Left lung (tissue), 4 donors: ENCODE measurements at regions not wholly inside any gene's neighbourhood (a gene's known extent, or its start where the extent isn't known, plus 50 kb on each side); places are given as distances from the start of the nearest gene placed in this dataset.

Experiments used
- ATAC-seq: fragments of 200-7000 bp; cut with Tn5 transposase; one replicate; pipeline ENCODE4 v1.9.1; 2020; ENCODE audit warnings: moderate library complexity
- DNase-seq, 4 donors: peaks; one replicate each; pipeline ENCODE4 v3.0.0-alpha.2; 2013 to 2020
- H3K27ac ChIP-seq, 2 donors: fragments of 200-600 bp; sonication (generic) in 1 of 2; one replicate each; pipeline versions ENCODE4 v1.5.0 to v1.8.0; 2020 to 2021
- H3K27me3 ChIP-seq, 2 donors: fragments of 200-600 bp; sonication (generic) in 1 of 2; one replicate each; pipeline versions ENCODE4 v1.5.0 to v1.8.0; 2020 to 2021
- H3K36me3 ChIP-seq, 2 donors: fragments of 200-600 bp; sonication (generic) in 1 of 2; one replicate each; pipeline versions ENCODE4 v1.5.0 to v1.8.0; 2020 to 2021
- H3K4me1 ChIP-seq, 2 donors: fragments of 200-600 bp; one replicate each; pipeline ENCODE4 v1.8.0; 2021
- H3K4me3 ChIP-seq, 2 donors: fragments of 200-600 bp; sonication (generic) in 1 of 2; one replicate each; pipeline versions ENCODE4 v1.5.0 to v1.8.0; 2020 to 2021; ENCODE audit warnings: mild to moderate bottlenecking in 1 of 2
- H3K9me3 ChIP-seq, 2 donors: fragments of 200-600 bp; sonication (generic) in 1 of 2; one replicate each; pipeline versions ENCODE4 v1.5.0 to v1.8.0; 2020 to 2021
- intact Hi-C, 2 donors: fragments of 100-400 bp; cut with DNase I; formaldehyde crosslinking; loops; one replicate each; pipeline versions ENCODE4 v1.11.2 to v1.14.2; 2022
- TF ChIP-seq, protein P1 (sequence below), 2 donors: fragments of 200-600 bp; sonication (generic) in 1 of 2; IDR thresholded peaks; one replicate each; pipeline versions ENCODE4 v1.5.0 to v1.8.0; 2021; ENCODE audit warnings: antibody characterized with exemption in 2 of 2
- donor health status: DM: no; HTN: yes; CAD: no.
- donor health status: DM: no; HTN: no; CAD: no.

DNA sequence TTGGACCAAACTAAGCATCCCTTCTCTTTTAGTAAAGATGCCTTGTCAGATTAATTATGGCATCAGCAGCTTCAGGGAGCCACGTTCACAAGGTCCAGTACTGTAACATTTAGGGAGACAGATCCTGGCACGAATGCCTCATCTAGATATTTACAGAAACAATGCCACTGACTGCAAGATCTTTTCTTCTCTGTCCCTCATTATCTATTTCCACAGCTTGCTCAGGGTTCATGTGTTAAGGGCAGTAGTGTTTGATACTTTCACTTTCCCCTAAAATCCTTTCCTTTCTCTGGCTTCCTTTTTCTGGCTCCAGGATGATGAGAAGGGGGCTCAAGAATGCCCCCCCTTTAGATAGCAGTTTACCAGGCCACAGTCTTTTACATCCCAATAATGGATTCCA lies 393.9 kb downstream of the BCL11A start:
- no peak for DNase-seq
- no peaks in the 10 kb centered on the region for H3K9me3 ChIP-seq
- H3K4me1 ChIP-seq, result no peaks in the 10 kb centered on the region
- H3K27ac ChIP-seq, result no peak overlapping the region
- H3K36me3 ChIP-seq, result no peaks in the 10 kb centered on the region
- no peak for ATAC-seq
- TF ChIP-seq, protein P1, sequence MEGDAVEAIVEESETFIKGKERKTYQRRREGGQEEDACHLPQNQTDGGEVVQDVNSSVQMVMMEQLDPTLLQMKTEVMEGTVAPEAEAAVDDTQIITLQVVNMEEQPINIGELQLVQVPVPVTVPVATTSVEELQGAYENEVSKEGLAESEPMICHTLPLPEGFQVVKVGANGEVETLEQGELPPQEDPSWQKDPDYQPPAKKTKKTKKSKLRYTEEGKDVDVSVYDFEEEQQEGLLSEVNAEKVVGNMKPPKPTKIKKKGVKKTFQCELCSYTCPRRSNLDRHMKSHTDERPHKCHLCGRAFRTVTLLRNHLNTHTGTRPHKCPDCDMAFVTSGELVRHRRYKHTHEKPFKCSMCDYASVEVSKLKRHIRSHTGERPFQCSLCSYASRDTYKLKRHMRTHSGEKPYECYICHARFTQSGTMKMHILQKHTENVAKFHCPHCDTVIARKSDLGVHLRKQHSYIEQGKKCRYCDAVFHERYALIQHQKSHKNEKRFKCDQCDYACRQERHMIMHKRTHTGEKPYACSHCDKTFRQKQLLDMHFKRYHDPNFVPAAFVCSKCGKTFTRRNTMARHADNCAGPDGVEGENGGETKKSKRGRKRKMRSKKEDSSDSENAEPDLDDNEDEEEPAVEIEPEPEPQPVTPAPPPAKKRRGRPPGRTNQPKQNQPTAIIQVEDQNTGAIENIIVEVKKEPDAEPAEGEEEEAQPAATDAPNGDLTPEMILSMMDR (IDR thresholded peaks at IDR 0.05), result no peak
- H3K27me3 ChIP-seq, result no peaks in the 10 kb centered on the region
- intact Hi-C loops, result no loop called here
- H3K4me3 ChIP-seq, result no peak overlapping the region

DNA sequence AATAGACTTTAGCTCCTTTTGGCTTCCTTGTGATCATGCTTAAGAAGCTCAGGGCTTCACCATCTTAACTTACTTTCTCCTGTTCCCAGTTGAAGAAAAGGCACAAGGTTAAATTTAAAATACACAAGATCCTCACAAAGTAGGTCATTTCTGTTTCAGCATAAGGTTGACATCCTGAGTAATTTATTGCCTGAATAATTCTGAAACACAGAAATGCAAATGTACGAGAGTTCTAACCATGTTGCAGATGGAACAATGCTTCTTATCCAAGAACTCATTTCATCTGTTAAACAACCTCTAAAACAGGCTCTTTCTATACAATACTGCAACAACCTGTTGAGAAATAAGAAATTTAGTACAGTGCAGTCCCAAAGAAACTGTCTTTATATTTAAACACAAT lies 395.2 kb downstream of the BCL11A start:
- intact Hi-C loops, result no loop called here
- Histone ChIP-seq H3K4me3 (no peak overlapping the region), H3K36me3 (no peaks in the 10 kb centered on the region), H3K27ac (no peak overlapping the region), H3K27me3 (no peaks in the 10 kb centered on the region), H3K4me1 (no peaks in the 10 kb centered on the region), H3K9me3 (no peaks in the 10 kb centered on the region)
- TF ChIP-seq, protein P1 (IDR thresholded peaks at IDR 0.05), result no peak
- no peak for ATAC-seq
- DNase-seq, result no peak

DNA sequence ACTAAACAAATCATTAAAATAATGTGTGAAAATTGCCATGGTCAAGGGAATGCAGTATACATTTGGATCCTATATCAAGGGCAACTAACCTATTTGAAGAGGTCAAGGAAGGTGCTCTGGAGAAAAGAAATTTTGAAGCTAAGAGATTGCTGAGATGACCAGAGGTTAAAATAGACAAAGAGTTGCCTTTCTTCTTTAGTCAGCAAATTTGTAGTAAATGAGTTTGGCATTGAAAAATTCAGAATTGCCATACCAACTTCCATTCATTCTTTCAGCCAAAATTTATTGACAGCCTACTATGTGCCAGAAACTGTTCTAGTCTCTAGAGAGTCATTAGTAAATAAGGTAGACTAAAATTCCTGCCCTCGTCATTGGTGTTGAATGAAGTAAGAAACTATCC lies 396.2 kb downstream of the BCL11A start:
- peaks cover 0 to 5% of the 10 kb centered on the region in 2 donors for H3K9me3 ChIP-seq
- intact Hi-C loops, result no loop called here
- H3K27ac ChIP-seq, result no peak overlapping the region
- ATAC-seq (no peak), DNase-seq (no peak)
- H3K27me3 ChIP-seq, result no peaks in the 10 kb centered on the region
- no peaks in the 10 kb centered on the region for H3K36me3 ChIP-seq
- H3K4me3 ChIP-seq, result no peak overlapping the region
- TF ChIP-seq, protein P1 (IDR thresholded peaks at IDR 0.05), result no peak
- no peaks in the 10 kb centered on the region for H3K4me1 ChIP-seq

DNA sequence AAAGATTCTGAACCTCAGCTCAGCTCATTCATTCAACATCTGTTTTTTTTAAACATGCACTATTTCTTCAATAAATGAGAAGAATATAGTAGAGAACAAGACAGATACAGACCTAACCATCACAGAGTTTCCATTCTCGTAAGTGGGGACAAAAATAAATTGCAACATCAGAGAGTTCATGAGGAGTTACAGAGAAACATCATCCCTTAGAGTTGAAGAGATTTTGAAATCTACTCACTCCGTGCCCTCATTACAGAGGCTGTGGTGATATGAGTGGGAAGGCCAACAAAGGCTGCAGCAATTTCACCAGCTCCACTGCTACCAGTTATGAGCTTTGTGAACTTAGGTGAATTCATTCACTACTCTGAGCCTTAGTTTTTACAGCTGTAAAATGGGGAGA lies 399.3 kb downstream of the BCL11A start:
- Histone ChIP-seq H3K9me3 (peaks cover 0 to 10% of the 10 kb centered on the region in 2 donors), H3K27me3 (no peaks in the 10 kb centered on the region), H3K4me3 (no peak overlapping the region), H3K27ac (no peak overlapping the region), H3K4me1 (no peaks in the 10 kb centered on the region), H3K36me3 (no peaks in the 10 kb centered on the region)
- TF ChIP-seq, protein P1 (IDR thresholded peaks at IDR 0.05), result no peak
- ATAC-seq (no peak), DNase-seq (no peak)
- intact Hi-C loops, result no loop called here

DNA sequence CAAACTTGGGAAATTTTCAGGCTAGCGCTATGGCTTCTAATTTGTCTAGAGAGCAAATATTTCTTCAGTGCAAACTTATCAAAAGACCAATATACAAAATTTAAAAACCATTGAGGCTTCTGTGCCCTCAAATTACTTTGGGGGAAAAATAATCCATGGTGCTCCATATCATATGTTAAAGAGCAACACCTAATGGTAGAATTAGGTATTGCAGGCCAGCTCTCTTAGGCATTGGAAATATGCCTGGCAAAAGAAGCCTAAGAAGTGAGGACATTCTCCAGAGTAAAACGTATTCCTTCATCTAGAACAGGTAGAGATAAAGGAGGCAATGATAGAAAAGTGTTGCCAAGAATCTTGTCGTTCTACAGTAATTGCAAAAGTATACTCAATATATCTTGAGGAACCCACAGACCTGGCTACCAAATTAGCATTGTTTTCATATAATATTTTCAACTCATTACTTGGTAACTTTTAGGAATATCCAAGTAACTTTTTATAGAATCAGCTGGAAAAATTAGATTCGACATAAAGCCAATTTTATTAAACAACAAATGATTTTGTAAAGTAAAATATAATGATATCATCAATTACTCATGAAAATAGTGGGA lies 401.1 kb downstream of the BCL11A start:
- TF ChIP-seq, protein P1 (IDR thresholded peaks at IDR 0.05), result peak; percentile 72 to 79
- Histone ChIP-seq H3K4me1 (no peaks in the 10 kb centered on the region), H3K27me3 (no peaks in the 10 kb centered on the region), H3K36me3 (no peaks in the 10 kb centered on the region), H3K4me3 (no peak overlapping the region), H3K9me3 (peaks cover 0 to 10% of the 10 kb centered on the region in 2 donors), H3K27ac (no peak overlapping the region)
- ATAC-seq (peak; percentile 44), DNase-seq (no peak)
- intact Hi-C loops, result no loop called here
